ENCODE measurements at regions not wholly inside any gene's neighbourhood (a gene's known extent, or its start where the extent isn't known, plus 50 kb on each side); places are given as distances from the start of the nearest gene placed in this dataset.

DNA sequence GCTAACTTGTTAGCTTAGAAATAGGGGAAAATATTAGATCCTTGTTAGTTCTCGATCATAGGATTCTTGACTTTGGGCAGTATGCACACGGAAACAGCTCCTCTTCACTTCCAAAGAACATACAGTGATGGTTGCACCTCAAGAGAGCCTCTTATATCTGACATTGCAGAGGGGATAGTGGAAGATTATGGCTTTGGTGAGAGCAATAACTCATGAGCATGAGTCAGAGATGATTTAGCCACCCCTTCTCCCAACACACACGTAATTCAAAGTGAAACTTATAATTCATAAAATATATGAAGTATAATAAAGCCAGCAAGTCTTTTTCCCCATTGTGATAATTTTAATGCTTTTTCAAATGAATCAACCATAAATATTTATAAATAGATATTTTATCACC, 683.7 kb downstream of the POM121L12 start:
- peaks cover 9 to 18% of the 10 kb centered on the region in 2 experiments; a peak in 2 of 4 replicates for H3K9me3 ChIP-seq (ENCODE audit: control insufficient read depth in 1 of 2, insufficient read depth in 1 of 2, low read depth in 1 of 2, low read length in 2 of 2)
- H3K79me2 ChIP-seq (ENCODE audit: insufficient read depth, low read length), result no peaks in the 10 kb centered on the region
- ChIA-PET CTCF (no interaction called here), RAD21 (ENCODE audit: low non-redundant PET in 1 of 2, low total read pairs in 2 of 2, uncharacterized antibody in 2 of 2, unreplicated experiment in 2 of 2) (no interaction called here), POLR2A (no interaction called here)
- intact Hi-C loops (cut with micrococcal nuclease), result no loop called here
- no peak overlapping the region for H3K27ac ChIP-seq (ENCODE audit: low read depth, low read length)
- no peak overlapping the region for H3K4me2 ChIP-seq (ENCODE audit: low read length)
- no peaks in the 10 kb centered on the region for H3K36me3 ChIP-seq (ENCODE audit: control insufficient read depth in 1 of 2, insufficient read depth in 2 of 2, low read length in 2 of 2)
- no peaks in the 10 kb centered on the region for H3K27me3 ChIP-seq (ENCODE audit: insufficient read depth, low read length)
- ATAC-seq, result no peak
- TF ChIP-seq, protein P1, sequence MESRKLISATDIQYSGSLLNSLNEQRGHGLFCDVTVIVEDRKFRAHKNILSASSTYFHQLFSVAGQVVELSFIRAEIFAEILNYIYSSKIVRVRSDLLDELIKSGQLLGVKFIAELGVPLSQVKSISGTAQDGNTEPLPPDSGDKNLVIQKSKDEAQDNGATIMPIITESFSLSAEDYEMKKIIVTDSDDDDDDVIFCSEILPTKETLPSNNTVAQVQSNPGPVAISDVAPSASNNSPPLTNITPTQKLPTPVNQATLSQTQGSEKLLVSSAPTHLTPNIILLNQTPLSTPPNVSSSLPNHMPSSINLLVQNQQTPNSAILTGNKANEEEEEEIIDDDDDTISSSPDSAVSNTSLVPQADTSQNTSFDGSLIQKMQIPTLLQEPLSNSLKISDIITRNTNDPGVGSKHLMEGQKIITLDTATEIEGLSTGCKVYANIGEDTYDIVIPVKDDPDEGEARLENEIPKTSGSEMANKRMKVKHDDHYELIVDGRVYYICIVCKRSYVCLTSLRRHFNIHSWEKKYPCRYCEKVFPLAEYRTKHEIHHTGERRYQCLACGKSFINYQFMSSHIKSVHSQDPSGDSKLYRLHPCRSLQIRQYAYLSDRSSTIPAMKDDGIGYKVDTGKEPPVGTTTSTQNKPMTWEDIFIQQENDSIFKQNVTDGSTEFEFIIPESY (IDR thresholded peaks at IDR 0.05; ENCODE audit: extremely low read depth, insufficient replicate concordance, low read length), result no peak
- TF ChIP-seq SRF (IDR thresholded peaks at IDR 0.05; ENCODE audit: low read depth) (no peak), POLR2A (IDR thresholded peaks at IDR 0.05; ENCODE audit: borderline replicate concordance, extremely low read depth, insufficient read depth, insufficient read length) (no peak), CEBPB (IDR thresholded peaks at IDR 0.05; ENCODE audit: low read depth) (no peak), EZH2phosphoT487 (IDR thresholded peaks at IDR 0.05; ENCODE audit: borderline replicate concordance) (no peak), YY1 (IDR thresholded peaks at IDR 0.05; ENCODE audit: extremely low read depth, insufficient replicate concordance, low read depth, low read length) (no peak), FOSL1 (IDR thresholded peaks at IDR 0.05; ENCODE audit: low read depth) (no peak), POLR2AphosphoS5 (IDR thresholded peaks at IDR 0.05; ENCODE audit: low read depth, low read length) (no peak), JUND (IDR thresholded peaks at IDR 0.05) (no peak), ZFX (IDR thresholded peaks at IDR 0.05) (no peak), SIN3A (IDR thresholded peaks at IDR 0.05; ENCODE audit: low read depth) (no peak), RAD21 (IDR thresholded peaks at IDR 0.05; ENCODE audit: low read depth) (no peak)
- TF ChIP-seq, protein P2, sequence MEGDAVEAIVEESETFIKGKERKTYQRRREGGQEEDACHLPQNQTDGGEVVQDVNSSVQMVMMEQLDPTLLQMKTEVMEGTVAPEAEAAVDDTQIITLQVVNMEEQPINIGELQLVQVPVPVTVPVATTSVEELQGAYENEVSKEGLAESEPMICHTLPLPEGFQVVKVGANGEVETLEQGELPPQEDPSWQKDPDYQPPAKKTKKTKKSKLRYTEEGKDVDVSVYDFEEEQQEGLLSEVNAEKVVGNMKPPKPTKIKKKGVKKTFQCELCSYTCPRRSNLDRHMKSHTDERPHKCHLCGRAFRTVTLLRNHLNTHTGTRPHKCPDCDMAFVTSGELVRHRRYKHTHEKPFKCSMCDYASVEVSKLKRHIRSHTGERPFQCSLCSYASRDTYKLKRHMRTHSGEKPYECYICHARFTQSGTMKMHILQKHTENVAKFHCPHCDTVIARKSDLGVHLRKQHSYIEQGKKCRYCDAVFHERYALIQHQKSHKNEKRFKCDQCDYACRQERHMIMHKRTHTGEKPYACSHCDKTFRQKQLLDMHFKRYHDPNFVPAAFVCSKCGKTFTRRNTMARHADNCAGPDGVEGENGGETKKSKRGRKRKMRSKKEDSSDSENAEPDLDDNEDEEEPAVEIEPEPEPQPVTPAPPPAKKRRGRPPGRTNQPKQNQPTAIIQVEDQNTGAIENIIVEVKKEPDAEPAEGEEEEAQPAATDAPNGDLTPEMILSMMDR (IDR thresholded peaks at IDR 0.05 in 2 of 3, conservative IDR thresholded peaks at IDR 0.05 in 1 of 3; ENCODE audit: borderline replicate concordance in 1 of 3, insufficient read depth in 1 of 3, low read depth in 2 of 3, low read length in 2 of 3), result no peak
- TF ChIP-seq, protein P3, sequence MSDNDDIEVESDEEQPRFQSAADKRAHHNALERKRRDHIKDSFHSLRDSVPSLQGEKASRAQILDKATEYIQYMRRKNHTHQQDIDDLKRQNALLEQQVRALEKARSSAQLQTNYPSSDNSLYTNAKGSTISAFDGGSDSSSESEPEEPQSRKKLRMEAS (IDR thresholded peaks at IDR 0.05), result no peak
- TF ChIP-seq, protein P4, sequence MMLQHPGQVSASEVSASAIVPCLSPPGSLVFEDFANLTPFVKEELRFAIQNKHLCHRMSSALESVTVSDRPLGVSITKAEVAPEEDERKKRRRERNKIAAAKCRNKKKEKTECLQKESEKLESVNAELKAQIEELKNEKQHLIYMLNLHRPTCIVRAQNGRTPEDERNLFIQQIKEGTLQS (IDR thresholded peaks at IDR 0.05), result no peak
- no peak overlapping the region for H3K9ac ChIP-seq (ENCODE audit: low read length)
- H2AFZ ChIP-seq (ENCODE audit: low read depth, low read length, poor library complexity, severe bottlenecking), result no peak overlapping the region
- H3K4me1 ChIP-seq (ENCODE audit: control insufficient read depth in 1 of 2, insufficient read depth in 2 of 2, low read length in 2 of 2), result no peaks in the 10 kb centered on the region
- no peak for DNase-seq (ENCODE audit: low read depth, low spot score)
- H3K4me3 ChIP-seq (replicated peaks in 1 of 2; ENCODE audit: low read depth in 1 of 2, low read length in 2 of 2), result no peak overlapping the region
- no peaks in the 10 kb centered on the region for H3K9me2 ChIP-seq (ENCODE audit: insufficient read depth)
- no peaks in the 10 kb centered on the region for H4K20me1 ChIP-seq (ENCODE audit: insufficient read depth)
- BruUV-seq (replicated peaks), result no TSS peak

Measured in HCT116 (cell line).